HG03103 (cell line): ENCODE measurements at regions not wholly inside any gene's neighbourhood (a gene's known extent, or its start where the extent isn't known, plus 50 kb on each side); places are given as distances from the start of the nearest gene placed in this dataset.

Experiments
- ATAC-seq: cut with Tn5 transposase; IDR thresholded peaks from one replicate; pipeline ENCODE4 v1.9.1; 2021; ENCODE audit warnings: low read depth; ENCODE audit not compliant: unreplicated experiment

- no peak for ATAC-seq
Observed at GRCh38 chr5:2032432-2032831, 149.7 kb upstream of the IRX4 start.

GRCh38 chr5:2031581-2031980 lies 148.9 kb upstream of the IRX4 start:
- ATAC-seq: no peak

- no peak for ATAC-seq
Observed at GRCh38 chr5:2030131-2030530, 147.4 kb upstream of the IRX4 start.

- no peak for ATAC-seq
Observed at GRCh38 chr5:2029206-2029605, 146.5 kb upstream of the IRX4 start.

GRCh38 chr5:2027790-2028189 lies 145.1 kb upstream of the IRX4 start:
- no peak for ATAC-seq

GRCh38 chr5:2024986-2025721 lies 142.4 kb upstream of the IRX4 start:
- ATAC-seq: no peak

GRCh38 chr5:2023196-2023595 lies 140.5 kb upstream of the IRX4 start:
- no peak for ATAC-seq

- no peak for ATAC-seq
Observed at GRCh38 chr5:2022436-2022835, 139.7 kb upstream of the IRX4 start.

GRCh38 chr5:2021484-2022176 lies 138.9 kb upstream of the IRX4 start:
- ATAC-seq: no peak

- ATAC-seq: no peak
Observed at GRCh38 chr5:2020730-2021129, 138.0 kb upstream of the IRX4 start.

- no peak for ATAC-seq
Observed at GRCh38 chr5:2019716-2020115, 137.0 kb upstream of the IRX4 start.

- ATAC-seq: no peak
Observed at GRCh38 chr5:2018390-2018724, 135.6 kb upstream of the IRX4 start.

- no peak for ATAC-seq
Observed at GRCh38 chr5:2017540-2018389, 135.0 kb upstream of the IRX4 start.

- no peak for ATAC-seq
Observed at GRCh38 chr5:2015961-2016360, 133.2 kb upstream of the IRX4 start.

GRCh38 chr5:2015124-2015848 lies 132.6 kb upstream of the IRX4 start:
- ATAC-seq: no peak

GRCh38 chr5:2014058-2014610 lies 131.4 kb upstream of the IRX4 start:
- ATAC-seq: no peak

- ATAC-seq: no peak
Observed at GRCh38 chr5:2013301-2014057, 130.8 kb upstream of the IRX4 start.

GRCh38 chr5:2012885-2013284 lies 130.2 kb upstream of the IRX4 start:
- no peak for ATAC-seq

GRCh38 chr5:2011481-2012411 lies 129.0 kb upstream of the IRX4 start:
- no peak for ATAC-seq
